ENCODE measurements at regions not wholly inside any gene's neighbourhood (a gene's known extent, or its start where the extent isn't known, plus 50 kb on each side); places are given as distances from the start of the nearest gene placed in this dataset.

DNA sequence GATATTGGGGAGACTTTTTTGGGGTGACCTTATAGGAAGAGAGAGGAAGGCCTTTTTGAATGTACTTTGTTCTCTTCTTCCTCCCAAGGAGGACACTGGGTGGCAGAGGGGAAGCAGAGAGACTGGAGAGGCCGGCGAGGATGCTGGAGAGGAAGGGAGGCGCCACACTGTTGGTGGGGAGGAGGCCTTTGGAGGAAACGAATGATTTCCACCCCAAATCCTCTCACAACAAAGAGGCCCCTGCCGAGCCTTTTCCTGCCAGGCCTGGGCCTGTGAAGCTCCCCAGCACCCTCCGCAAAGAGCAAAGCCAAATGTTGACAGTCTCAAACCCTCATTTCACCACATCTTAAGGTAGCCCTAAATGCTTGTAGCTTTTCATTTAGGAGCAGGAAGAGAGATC, 59.0 kb upstream of the UPP2 start:
- TF ChIP-seq, protein P1, sequence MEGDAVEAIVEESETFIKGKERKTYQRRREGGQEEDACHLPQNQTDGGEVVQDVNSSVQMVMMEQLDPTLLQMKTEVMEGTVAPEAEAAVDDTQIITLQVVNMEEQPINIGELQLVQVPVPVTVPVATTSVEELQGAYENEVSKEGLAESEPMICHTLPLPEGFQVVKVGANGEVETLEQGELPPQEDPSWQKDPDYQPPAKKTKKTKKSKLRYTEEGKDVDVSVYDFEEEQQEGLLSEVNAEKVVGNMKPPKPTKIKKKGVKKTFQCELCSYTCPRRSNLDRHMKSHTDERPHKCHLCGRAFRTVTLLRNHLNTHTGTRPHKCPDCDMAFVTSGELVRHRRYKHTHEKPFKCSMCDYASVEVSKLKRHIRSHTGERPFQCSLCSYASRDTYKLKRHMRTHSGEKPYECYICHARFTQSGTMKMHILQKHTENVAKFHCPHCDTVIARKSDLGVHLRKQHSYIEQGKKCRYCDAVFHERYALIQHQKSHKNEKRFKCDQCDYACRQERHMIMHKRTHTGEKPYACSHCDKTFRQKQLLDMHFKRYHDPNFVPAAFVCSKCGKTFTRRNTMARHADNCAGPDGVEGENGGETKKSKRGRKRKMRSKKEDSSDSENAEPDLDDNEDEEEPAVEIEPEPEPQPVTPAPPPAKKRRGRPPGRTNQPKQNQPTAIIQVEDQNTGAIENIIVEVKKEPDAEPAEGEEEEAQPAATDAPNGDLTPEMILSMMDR (IDR thresholded peaks at IDR 0.05; ENCODE audit: insufficient read depth, low read length, poor library complexity, severe bottlenecking): no peak
- TF ChIP-seq EZH2phosphoT487 (conservative IDR thresholded peaks at IDR 0.05; ENCODE audit: low read length): no peak
- Histone ChIP-seq H3K27me3 (ENCODE audit: low read length) (no peaks in the 10 kb centered on the region), H3F3A (ENCODE audit: insufficient read depth) (no peaks in the 10 kb centered on the region), H4K20me1 (ENCODE audit: low read depth, low read length) (no peaks in the 10 kb centered on the region), H3K4me3 (ENCODE audit: insufficient read depth, low read length, poor library complexity, severe bottlenecking) (no peak overlapping the region), H3K36me3 (ENCODE audit: low read length) (no peaks in the 10 kb centered on the region), H3K9me2 (replicated peaks; ENCODE audit: insufficient read depth, low read length) (no peaks in the 10 kb centered on the region), H3K9me3 (ENCODE audit: insufficient read depth, low read length) (no peaks in the 10 kb centered on the region), H3K27ac (ENCODE audit: low read depth, low read length) (no peak overlapping the region), H3K4me2 (ENCODE audit: low read depth, low read length, poor library complexity, severe bottlenecking) (no peak overlapping the region), H3K79me2 (ENCODE audit: insufficient read depth, low read length) (no peaks in the 10 kb centered on the region), H2AFZ (ENCODE audit: low read depth, low read length, severe bottlenecking) (no peak overlapping the region), H3K9ac (ENCODE audit: low read length) (no peak overlapping the region)

DNA sequence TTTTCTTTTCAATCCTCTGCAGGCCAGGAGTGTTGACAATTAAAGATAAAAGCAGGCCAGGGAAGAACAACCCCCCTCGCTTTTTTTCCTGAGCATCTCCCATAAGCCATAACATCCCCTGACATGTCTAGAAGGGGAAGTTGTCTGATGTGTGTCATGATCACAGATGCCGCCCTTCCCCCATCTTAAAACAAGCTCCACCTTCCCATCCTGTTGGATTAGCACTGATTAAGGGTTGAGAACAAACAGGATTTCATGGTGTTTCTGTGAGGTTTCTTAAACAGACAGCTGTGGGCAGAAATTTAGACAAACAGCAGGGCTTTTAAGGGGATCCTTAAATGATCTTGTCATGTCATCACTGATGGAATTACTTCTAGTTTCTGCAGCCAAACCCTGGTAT, 59.4 kb upstream of the UPP2 start:
- TF ChIP-seq, protein P1 (IDR thresholded peaks at IDR 0.05; ENCODE audit: insufficient read depth, low read length, poor library complexity, severe bottlenecking): no peak
- no peak for TF ChIP-seq EZH2phosphoT487 (conservative IDR thresholded peaks at IDR 0.05; ENCODE audit: low read length)
- H3K9ac ChIP-seq (ENCODE audit: low read length): no peak overlapping the region
- no peaks in the 10 kb centered on the region for H4K20me1 ChIP-seq (ENCODE audit: low read depth, low read length)
- H3K4me2 ChIP-seq (ENCODE audit: low read depth, low read length, poor library complexity, severe bottlenecking): no peak overlapping the region
- H3K79me2 ChIP-seq (ENCODE audit: insufficient read depth, low read length): no peaks in the 10 kb centered on the region
- no peak overlapping the region for H3K27ac ChIP-seq (ENCODE audit: low read depth, low read length)
- H3K9me2 ChIP-seq (replicated peaks; ENCODE audit: insufficient read depth, low read length): no peaks in the 10 kb centered on the region
- no peak overlapping the region for H2AFZ ChIP-seq (ENCODE audit: low read depth, low read length, severe bottlenecking)
- H3K36me3 ChIP-seq (ENCODE audit: low read length): no peaks in the 10 kb centered on the region
- no peaks in the 10 kb centered on the region for H3K27me3 ChIP-seq (ENCODE audit: low read length)
- no peak overlapping the region for H3K4me3 ChIP-seq (ENCODE audit: insufficient read depth, low read length, poor library complexity, severe bottlenecking)
- no peaks in the 10 kb centered on the region for H3F3A ChIP-seq (ENCODE audit: insufficient read depth)
- no peaks in the 10 kb centered on the region for H3K9me3 ChIP-seq (ENCODE audit: insufficient read depth, low read length)

DNA sequence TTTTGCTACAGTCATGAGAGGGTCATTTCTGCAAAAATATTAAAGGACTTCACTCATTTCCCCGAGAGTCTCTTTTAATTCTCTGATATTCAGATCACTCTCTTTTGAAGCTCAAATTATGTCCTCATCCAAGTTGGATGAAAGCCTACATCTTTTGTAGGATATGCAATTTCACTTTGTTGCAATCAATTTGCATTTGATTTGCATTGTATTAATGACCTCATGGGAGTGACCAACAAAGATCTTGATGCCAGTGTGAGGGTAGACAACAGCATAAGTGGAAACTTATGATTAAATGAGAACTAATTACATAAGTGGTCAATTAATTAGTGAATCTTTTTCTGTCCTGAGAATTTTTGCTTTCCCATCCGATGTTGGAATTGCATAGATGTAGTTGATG, 60.3 kb upstream of the UPP2 start:
- H3F3A ChIP-seq (ENCODE audit: insufficient read depth): no peaks in the 10 kb centered on the region
- H3K9ac ChIP-seq (ENCODE audit: low read length): no peak overlapping the region
- H3K36me3 ChIP-seq (ENCODE audit: low read length): no peaks in the 10 kb centered on the region
- H3K9me2 ChIP-seq (replicated peaks; ENCODE audit: insufficient read depth, low read length): no peaks in the 10 kb centered on the region
- no peaks in the 10 kb centered on the region for H3K79me2 ChIP-seq (ENCODE audit: insufficient read depth, low read length)
- H3K4me3 ChIP-seq (ENCODE audit: insufficient read depth, low read length, poor library complexity, severe bottlenecking): no peak overlapping the region
- no peak for TF ChIP-seq EZH2phosphoT487 (conservative IDR thresholded peaks at IDR 0.05; ENCODE audit: low read length)
- TF ChIP-seq, protein P1 (IDR thresholded peaks at IDR 0.05; ENCODE audit: insufficient read depth, low read length, poor library complexity, severe bottlenecking): no peak
- H2AFZ ChIP-seq (ENCODE audit: low read depth, low read length, severe bottlenecking): no peak overlapping the region
- H4K20me1 ChIP-seq (ENCODE audit: low read depth, low read length): no peaks in the 10 kb centered on the region
- no peak overlapping the region for H3K27ac ChIP-seq (ENCODE audit: low read depth, low read length)
- no peak overlapping the region for H3K4me2 ChIP-seq (ENCODE audit: low read depth, low read length, poor library complexity, severe bottlenecking)
- no peaks in the 10 kb centered on the region for H3K9me3 ChIP-seq (ENCODE audit: insufficient read depth, low read length)
- no peaks in the 10 kb centered on the region for H3K27me3 ChIP-seq (ENCODE audit: low read length)

DNA sequence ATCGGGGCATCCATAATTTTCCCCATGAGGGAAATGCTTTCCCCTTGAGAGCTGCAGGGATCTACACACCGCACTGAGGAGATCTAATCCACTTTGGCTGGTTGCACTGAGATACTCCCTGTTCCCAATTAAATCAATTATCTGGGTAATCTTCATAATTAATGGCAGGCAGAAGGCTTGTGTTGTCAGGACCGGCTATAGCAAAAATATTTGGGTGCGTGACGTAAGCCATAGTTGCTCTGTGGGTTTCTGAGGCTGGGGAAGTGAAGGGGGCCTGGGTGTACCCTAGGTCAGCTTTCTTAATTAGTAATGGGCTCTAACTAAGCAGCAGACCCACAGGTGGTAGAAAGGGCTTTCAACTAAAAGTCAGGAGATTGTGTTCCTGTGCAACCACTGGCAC, 62.8 kb upstream of the UPP2 start:
- Histone ChIP-seq H3K4me2 (ENCODE audit: low read depth, low read length, poor library complexity, severe bottlenecking) (no peak overlapping the region), H3K9ac (ENCODE audit: low read length) (no peak overlapping the region)
- TF ChIP-seq, protein P1 (IDR thresholded peaks at IDR 0.05; ENCODE audit: insufficient read depth, low read length, poor library complexity, severe bottlenecking): no peak
- TF ChIP-seq EZH2phosphoT487 (conservative IDR thresholded peaks at IDR 0.05; ENCODE audit: low read length): no peak

More for the DNA sequence above, 62.8 kb upstream of the UPP2 start:
- H3K36me3 ChIP-seq (ENCODE audit: low read length): no peaks in the 10 kb centered on the region
- no peaks in the 10 kb centered on the region for H3K79me2 ChIP-seq (ENCODE audit: insufficient read depth, low read length)
- H3K27me3 ChIP-seq (ENCODE audit: low read length): no peaks in the 10 kb centered on the region
- H4K20me1 ChIP-seq (ENCODE audit: low read depth, low read length): no peaks in the 10 kb centered on the region
- no peak overlapping the region for H3K27ac ChIP-seq (ENCODE audit: low read depth, low read length)
- H2AFZ ChIP-seq (ENCODE audit: low read depth, low read length, severe bottlenecking): no peak overlapping the region
- no peaks in the 10 kb centered on the region for H3F3A ChIP-seq (ENCODE audit: insufficient read depth)
- H3K4me3 ChIP-seq (ENCODE audit: insufficient read depth, low read length, poor library complexity, severe bottlenecking): no peak overlapping the region
- H3K9me3 ChIP-seq (ENCODE audit: insufficient read depth, low read length): no peaks in the 10 kb centered on the region
- no peaks in the 10 kb centered on the region for H3K9me2 ChIP-seq (replicated peaks; ENCODE audit: insufficient read depth, low read length)

Measured in SU-DHL-6 (cell line).